H1 (cell line): ENCODE measurements at regions not wholly inside any gene's neighbourhood (a gene's known extent, or its start where the extent isn't known, plus 50 kb on each side); places are given as distances from the start of the nearest gene placed in this dataset.

ENCODE experiments used
- BRCA1 ChIP-seq: IDR thresholded peaks from 2 replicates; pipeline ENCODE4 v1.6.1; 2012; ENCODE audit warnings: low read depth, low read length, improper control_type of control experiment
- CEBPB ChIP-seq: IDR thresholded peaks from 2 replicates; pipeline ENCODE4 v1.6.1; 2012; ENCODE audit warnings: low read depth, low read length
- CHD2 ChIP-seq: IDR thresholded peaks from 2 replicates; pipeline ENCODE4 v1.6.1; 2012; ENCODE audit warnings: low read length, improper control_type of control experiment
- CHD7 ChIP-seq: fragments of 300-600 bp; sonication (generic); IDR thresholded peaks from 2 replicates; pipeline ENCODE4 v1.7.1; 2012; ENCODE audit warnings: low read length, moderate library complexity, mild to moderate bottlenecking, inconsistent platforms; ENCODE audit not compliant: insufficient replicate concordance
- CTBP2 ChIP-seq: IDR thresholded peaks from 2 replicates; pipeline ENCODE4 v1.7.0; 2011; ENCODE audit warnings: borderline replicate concordance, mild to moderate bottlenecking, moderate library complexity, mixed read lengths, low read length; ENCODE audit not compliant: insufficient read depth, insufficient read length
- EZH2 ChIP-seq: fragments of 200-600 bp; sonication (generic); IDR thresholded peaks from 2 replicates; pipeline ENCODE4 v1.7.1; 2012; ENCODE audit warnings: low read depth, mild to moderate bottlenecking, moderate library complexity, low read length, inconsistent platforms; ENCODE audit not compliant: severe bottlenecking
- GTF2F1 ChIP-seq: IDR thresholded peaks from 2 replicates; pipeline ENCODE4 v1.6.1; 2012; ENCODE audit warnings: low read depth, low read length, improper control_type of control experiment, borderline replicate concordance
- RAD21 ChIP-seq, 2 experiments: IDR thresholded peaks in 1 of 2; conservative IDR thresholded peaks in 1 of 2; 2 replicates each; pipeline ENCODE4 v1.6.1; 2011; ENCODE audit warnings: low read depth in 2 of 2, low read length in 2 of 2, improper control_type of control experiment in 1 of 2, inconsistent platforms in 1 of 2, mild to moderate bottlenecking in 1 of 2, moderate library complexity in 1 of 2
- RXRA ChIP-seq: IDR thresholded peaks from 2 replicates; pipeline ENCODE4 v1.6.1; 2011; ENCODE audit warnings: low read depth, mild to moderate bottlenecking, low read length, moderate library complexity; ENCODE audit not compliant: insufficient read depth
- SP1 ChIP-seq: IDR thresholded peaks from 2 replicates; pipeline ENCODE4 v1.6.1; 2011; ENCODE audit warnings: low read depth, low read length
- SP4 ChIP-seq: IDR thresholded peaks from 2 replicates; pipeline ENCODE4 v1.6.1; 2012; ENCODE audit warnings: low read length, inconsistent platforms
- SUZ12 ChIP-seq: fragments of 200-600 bp; sonication (generic); IDR thresholded peaks from 2 replicates; pipeline ENCODE4 v1.6.1; 2012; ENCODE audit warnings: mild to moderate bottlenecking, inconsistent platforms, low read length, moderate library complexity, mixed read lengths
- TAF1 ChIP-seq: IDR thresholded peaks from 2 replicates; pipeline ENCODE4 v1.6.1; 2011; ENCODE audit warnings: mild to moderate bottlenecking, low read depth, low read length

GRCh38 chr11:110514967-110515366 is 85.2 kb downstream of the FDX1 start (continued):
- TF ChIP-seq CHD7 (no peak), CTBP2 (no peak), SP4 (no peak), BRCA1 (no peak), CHD2 (no peak), RAD21 (IDR thresholded peaks at IDR 0.05 in 1 of 2, conservative IDR thresholded peaks at IDR 0.05 in 1 of 2; ENCODE audit: low read depth in 2 of 2, low read length in 2 of 2) (no peak), SP1 (no peak), CEBPB (no peak), TAF1 (no peak), SUZ12 (no peak), EZH2 (no peak), GTF2F1 (no peak), RXRA (no peak)
